ENCODE measurements at regions not wholly inside any gene's neighbourhood (a gene's known extent, or its start where the extent isn't known, plus 50 kb on each side); places are given as distances from the start of the nearest gene placed in this dataset.

DNA sequence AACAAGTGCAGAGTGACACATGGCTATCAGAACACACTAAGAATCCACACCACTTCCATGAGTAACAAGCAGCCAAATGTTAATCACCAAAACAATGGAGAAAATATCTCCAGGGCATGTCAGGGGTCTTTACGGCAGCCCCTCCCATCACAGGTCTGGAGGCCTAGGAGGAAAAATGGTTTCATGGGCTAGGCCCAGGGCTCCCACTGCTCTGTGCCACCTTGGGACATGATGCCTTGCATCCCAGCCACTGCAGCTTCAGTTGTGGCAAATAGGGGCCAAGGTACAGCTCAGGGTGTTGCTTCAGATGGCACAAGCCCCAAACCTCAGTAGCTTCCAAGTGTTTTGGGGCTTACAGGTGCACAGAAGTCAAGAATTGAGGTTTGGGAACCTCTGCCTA, 66.6 kb downstream of the NEURL3 start:
- H3K4me1 ChIP-seq (ENCODE audit: control insufficient read depth in 1 of 2, insufficient read depth in 2 of 2, low read length in 2 of 2), result no peaks in the 10 kb centered on the region
- no TSS peak for BruUV-seq (replicated peaks)
- intact Hi-C loops (cut with micrococcal nuclease), result no loop called here
- no peak overlapping the region for H3K27ac ChIP-seq (ENCODE audit: low read depth, low read length)
- no peak for DNase-seq (ENCODE audit: low read depth, low spot score)
- no peak overlapping the region for H2AFZ ChIP-seq (ENCODE audit: low read depth, low read length, poor library complexity, severe bottlenecking)
- no peaks in the 10 kb centered on the region for H3K36me3 ChIP-seq (ENCODE audit: control insufficient read depth in 1 of 2, insufficient read depth in 2 of 2, low read length in 2 of 2)
- no peaks in the 10 kb centered on the region for H3K79me2 ChIP-seq (ENCODE audit: insufficient read depth, low read length)
- TF ChIP-seq CEBPB (IDR thresholded peaks at IDR 0.05; ENCODE audit: low read depth) (no peak), SIN3A (IDR thresholded peaks at IDR 0.05; ENCODE audit: low read depth) (no peak), TCF7L2 (IDR thresholded peaks at IDR 0.05; ENCODE audit: borderline replicate concordance, extremely low read depth, insufficient read depth, insufficient read length) (no peak), RAD21 (IDR thresholded peaks at IDR 0.05; ENCODE audit: low read depth) (no peak), JUND (IDR thresholded peaks at IDR 0.05) (no peak), EZH2 (IDR thresholded peaks at IDR 0.05) (no peak), ZFX (IDR thresholded peaks at IDR 0.05) (no peak), SRF (IDR thresholded peaks at IDR 0.05; ENCODE audit: low read depth) (no peak), EGR1 (IDR thresholded peaks at IDR 0.05; ENCODE audit: low read depth) (no peak), CBX3 (IDR thresholded peaks at IDR 0.05; ENCODE audit: low read depth) (no peak), YY1 (IDR thresholded peaks at IDR 0.05; ENCODE audit: extremely low read depth, insufficient replicate concordance, low read depth, low read length) (no peak), EZH2phosphoT487 (IDR thresholded peaks at IDR 0.05; ENCODE audit: borderline replicate concordance) (no peak), POLR2A (IDR thresholded peaks at IDR 0.05; ENCODE audit: borderline replicate concordance, extremely low read depth, insufficient read depth, insufficient read length) (no peak)
- TF ChIP-seq, protein P1, sequence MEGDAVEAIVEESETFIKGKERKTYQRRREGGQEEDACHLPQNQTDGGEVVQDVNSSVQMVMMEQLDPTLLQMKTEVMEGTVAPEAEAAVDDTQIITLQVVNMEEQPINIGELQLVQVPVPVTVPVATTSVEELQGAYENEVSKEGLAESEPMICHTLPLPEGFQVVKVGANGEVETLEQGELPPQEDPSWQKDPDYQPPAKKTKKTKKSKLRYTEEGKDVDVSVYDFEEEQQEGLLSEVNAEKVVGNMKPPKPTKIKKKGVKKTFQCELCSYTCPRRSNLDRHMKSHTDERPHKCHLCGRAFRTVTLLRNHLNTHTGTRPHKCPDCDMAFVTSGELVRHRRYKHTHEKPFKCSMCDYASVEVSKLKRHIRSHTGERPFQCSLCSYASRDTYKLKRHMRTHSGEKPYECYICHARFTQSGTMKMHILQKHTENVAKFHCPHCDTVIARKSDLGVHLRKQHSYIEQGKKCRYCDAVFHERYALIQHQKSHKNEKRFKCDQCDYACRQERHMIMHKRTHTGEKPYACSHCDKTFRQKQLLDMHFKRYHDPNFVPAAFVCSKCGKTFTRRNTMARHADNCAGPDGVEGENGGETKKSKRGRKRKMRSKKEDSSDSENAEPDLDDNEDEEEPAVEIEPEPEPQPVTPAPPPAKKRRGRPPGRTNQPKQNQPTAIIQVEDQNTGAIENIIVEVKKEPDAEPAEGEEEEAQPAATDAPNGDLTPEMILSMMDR (IDR thresholded peaks at IDR 0.05 in 2 of 3, conservative IDR thresholded peaks at IDR 0.05 in 1 of 3; ENCODE audit: borderline replicate concordance in 1 of 3, insufficient read depth in 1 of 3, low read depth in 2 of 3, low read length in 2 of 3), result no peak
- TF ChIP-seq, protein P2, sequence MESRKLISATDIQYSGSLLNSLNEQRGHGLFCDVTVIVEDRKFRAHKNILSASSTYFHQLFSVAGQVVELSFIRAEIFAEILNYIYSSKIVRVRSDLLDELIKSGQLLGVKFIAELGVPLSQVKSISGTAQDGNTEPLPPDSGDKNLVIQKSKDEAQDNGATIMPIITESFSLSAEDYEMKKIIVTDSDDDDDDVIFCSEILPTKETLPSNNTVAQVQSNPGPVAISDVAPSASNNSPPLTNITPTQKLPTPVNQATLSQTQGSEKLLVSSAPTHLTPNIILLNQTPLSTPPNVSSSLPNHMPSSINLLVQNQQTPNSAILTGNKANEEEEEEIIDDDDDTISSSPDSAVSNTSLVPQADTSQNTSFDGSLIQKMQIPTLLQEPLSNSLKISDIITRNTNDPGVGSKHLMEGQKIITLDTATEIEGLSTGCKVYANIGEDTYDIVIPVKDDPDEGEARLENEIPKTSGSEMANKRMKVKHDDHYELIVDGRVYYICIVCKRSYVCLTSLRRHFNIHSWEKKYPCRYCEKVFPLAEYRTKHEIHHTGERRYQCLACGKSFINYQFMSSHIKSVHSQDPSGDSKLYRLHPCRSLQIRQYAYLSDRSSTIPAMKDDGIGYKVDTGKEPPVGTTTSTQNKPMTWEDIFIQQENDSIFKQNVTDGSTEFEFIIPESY (IDR thresholded peaks at IDR 0.05; ENCODE audit: extremely low read depth, insufficient replicate concordance, low read length), result no peak
- TF ChIP-seq, protein P3, sequence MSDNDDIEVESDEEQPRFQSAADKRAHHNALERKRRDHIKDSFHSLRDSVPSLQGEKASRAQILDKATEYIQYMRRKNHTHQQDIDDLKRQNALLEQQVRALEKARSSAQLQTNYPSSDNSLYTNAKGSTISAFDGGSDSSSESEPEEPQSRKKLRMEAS (IDR thresholded peaks at IDR 0.05), result no peak
- H3K27me3 ChIP-seq (ENCODE audit: insufficient read depth, low read length), result no peaks in the 10 kb centered on the region
- RAD21 ChIA-PET (ENCODE audit: low non-redundant PET in 1 of 2, low total read pairs in 2 of 2, uncharacterized antibody in 2 of 2, unreplicated experiment in 2 of 2), result no interaction called here
- H3K9me2 ChIP-seq (ENCODE audit: insufficient read depth), result no peaks in the 10 kb centered on the region
- no peaks in the 10 kb centered on the region for H4K20me1 ChIP-seq (ENCODE audit: insufficient read depth)
- H3K4me2 ChIP-seq (ENCODE audit: low read length), result no peak overlapping the region
- no peak overlapping the region for H3K9ac ChIP-seq (ENCODE audit: low read length)
- CTCF ChIA-PET, result no interaction called here
- H3K9me3 ChIP-seq (ENCODE audit: control insufficient read depth in 1 of 2, insufficient read depth in 1 of 2, low read depth in 1 of 2, low read length in 2 of 2), result no peaks in the 10 kb centered on the region
- H3K4me3 ChIP-seq (replicated peaks in 1 of 2; ENCODE audit: low read depth in 1 of 2, low read length in 2 of 2), result no peak overlapping the region
- POLR2A ChIA-PET, result no interaction called here
- no peak for ATAC-seq
